ENCODE measurements at regions not wholly inside any gene's neighbourhood (a gene's known extent, or its start where the extent isn't known, plus 50 kb on each side); places are given as distances from the start of the nearest gene placed in this dataset.

GRCh38 chr2:134144651-134145050, 109.2 kb upstream of the MGAT5 start:
- no peak overlapping the region for H3K4me3 ChIP-seq (ENCODE audit: low read depth, low read length)
- TF ChIP-seq CTCF (IDR thresholded peaks at IDR 0.05; ENCODE audit: low read depth, low read length), result no peak

GRCh38 chr2:134145519-134145918, 108.4 kb upstream of the MGAT5 start:
- no peak for TF ChIP-seq CTCF (IDR thresholded peaks at IDR 0.05; ENCODE audit: low read depth, low read length)

GRCh38 chr2:134146161-134146560, 107.7 kb upstream of the MGAT5 start:
- TF ChIP-seq CTCF (IDR thresholded peaks at IDR 0.05; ENCODE audit: low read depth, low read length), result no peak
- H3K4me3 ChIP-seq (ENCODE audit: low read depth, low read length), result no peak overlapping the region

More at GRCh38 chr2:134145519-134145918, 108.4 kb upstream of the MGAT5 start:
- no peak overlapping the region for H3K4me3 ChIP-seq (ENCODE audit: low read depth, low read length)

- H3K4me3 ChIP-seq (ENCODE audit: low read depth, low read length), result no peak overlapping the region
- no peak for TF ChIP-seq CTCF (IDR thresholded peaks at IDR 0.05; ENCODE audit: low read depth, low read length)
Measured at GRCh38 chr2:134146620-134147019, 107.3 kb upstream of the MGAT5 start.

GRCh38 chr2:134148172-134148571, 105.7 kb upstream of the MGAT5 start:
- H3K4me3 ChIP-seq (ENCODE audit: low read depth, low read length), result no peak overlapping the region
- no peak for TF ChIP-seq CTCF (IDR thresholded peaks at IDR 0.05; ENCODE audit: low read depth, low read length)

GRCh38 chr2:134148843-134149472, 104.9 kb upstream of the MGAT5 start:
- no peak for TF ChIP-seq CTCF (IDR thresholded peaks at IDR 0.05; ENCODE audit: low read depth, low read length)
- H3K4me3 ChIP-seq (ENCODE audit: low read depth, low read length), result no peak overlapping the region

GRCh38 chr2:134149904-134150303, 104.0 kb upstream of the MGAT5 start:
- no peak for TF ChIP-seq CTCF (IDR thresholded peaks at IDR 0.05; ENCODE audit: low read depth, low read length)
- H3K4me3 ChIP-seq (ENCODE audit: low read depth, low read length), result no peak overlapping the region
